ENCODE measurements at regions not wholly inside any gene's neighbourhood (a gene's known extent, or its start where the extent isn't known, plus 50 kb on each side); places are given as distances from the start of the nearest gene placed in this dataset.

- DNase-seq (ENCODE audit: low read depth in 2 of 2): no peak
Measured at GRCh38 chr16:80191928-80192327, 348.9 kb upstream of the DYNLRB2 start.

GRCh38 chr16:80189476-80190175 lies 351.2 kb upstream of the DYNLRB2 start:
- no peak for DNase-seq (ENCODE audit: low read depth in 2 of 2)

GRCh38 chr16:80176114-80176513 lies 364.7 kb upstream of the DYNLRB2 start:
- peak in 1 of 2 donors; percentile 12 for DNase-seq (ENCODE audit: low read depth in 2 of 2)

GRCh38 chr16:80175011-80175410 lies 365.8 kb upstream of the DYNLRB2 start:
- no peak for DNase-seq (ENCODE audit: low read depth in 2 of 2)

- DNase-seq (ENCODE audit: low read depth in 2 of 2): peak in 1 of 2 donors; percentile 23
Measured at GRCh38 chr16:80174416-80174815, 366.4 kb upstream of the DYNLRB2 start.

- DNase-seq (ENCODE audit: low read depth in 2 of 2): no peak
Measured at GRCh38 chr16:80171746-80172145, 369.0 kb upstream of the DYNLRB2 start.

GRCh38 chr16:80171199-80171598 lies 369.6 kb upstream of the DYNLRB2 start:
- no peak for DNase-seq (ENCODE audit: low read depth in 2 of 2)

- no peak for DNase-seq (ENCODE audit: low read depth in 2 of 2)
Measured at GRCh38 chr16:80167657-80168390, 373.0 kb upstream of the DYNLRB2 start.

GRCh38 chr16:80166082-80166481 lies 374.7 kb upstream of the DYNLRB2 start:
- no peak for DNase-seq (ENCODE audit: low read depth in 2 of 2)

- no peak for DNase-seq (ENCODE audit: low read depth in 2 of 2)
Measured at GRCh38 chr16:80164966-80165550, 375.7 kb upstream of the DYNLRB2 start.

- DNase-seq (ENCODE audit: low read depth in 2 of 2): no peak
Measured at GRCh38 chr16:80163339-80163738, 377.5 kb upstream of the DYNLRB2 start.

GRCh38 chr16:80161799-80162739 lies 378.7 kb upstream of the DYNLRB2 start:
- no peak for DNase-seq (ENCODE audit: low read depth in 2 of 2)

- DNase-seq (ENCODE audit: low read depth in 2 of 2): peak in 1 of 2 donors; percentile 80
Measured at GRCh38 chr16:80158766-80159165, 382.0 kb upstream of the DYNLRB2 start.

GRCh38 chr16:80151722-80152111 lies 389.1 kb upstream of the DYNLRB2 start:
- DNase-seq (ENCODE audit: low read depth in 2 of 2): peak in 1 of 2 donors; percentile 21

- DNase-seq (ENCODE audit: low read depth in 2 of 2): no peak
Measured at GRCh38 chr16:80150978-80151721, 389.6 kb upstream of the DYNLRB2 start.

- no peak for DNase-seq (ENCODE audit: low read depth in 2 of 2)
Measured at GRCh38 chr16:80148826-80149225, 392.0 kb upstream of the DYNLRB2 start.

- DNase-seq (ENCODE audit: low read depth in 2 of 2): peak in 1 of 2 donors; percentile 44
Measured at GRCh38 chr16:80147026-80147655, 393.7 kb upstream of the DYNLRB2 start.

GRCh38 chr16:80144191-80144590 lies 396.6 kb upstream of the DYNLRB2 start:
- DNase-seq (ENCODE audit: low read depth in 2 of 2): no peak

- no peak for DNase-seq (ENCODE audit: low read depth in 2 of 2)
Measured at GRCh38 chr16:80142940-80143339, 397.9 kb upstream of the DYNLRB2 start.

GRCh38 chr16:80142281-80142680 lies 398.5 kb upstream of the DYNLRB2 start:
- DNase-seq (ENCODE audit: low read depth in 2 of 2): no peak

Measured in dermis microvascular lymphatic vessel endothelial cell (primary cell).